ENCODE measurements at regions not wholly inside any gene's neighbourhood (a gene's known extent, or its start where the extent isn't known, plus 50 kb on each side); places are given as distances from the start of the nearest gene placed in this dataset.
"Not testable (repeated sequence)": the region's sequence is repeated elsewhere in the genome, so short reads cannot be mapped to it uniquely, and the experiment has no call there.

DNA sequence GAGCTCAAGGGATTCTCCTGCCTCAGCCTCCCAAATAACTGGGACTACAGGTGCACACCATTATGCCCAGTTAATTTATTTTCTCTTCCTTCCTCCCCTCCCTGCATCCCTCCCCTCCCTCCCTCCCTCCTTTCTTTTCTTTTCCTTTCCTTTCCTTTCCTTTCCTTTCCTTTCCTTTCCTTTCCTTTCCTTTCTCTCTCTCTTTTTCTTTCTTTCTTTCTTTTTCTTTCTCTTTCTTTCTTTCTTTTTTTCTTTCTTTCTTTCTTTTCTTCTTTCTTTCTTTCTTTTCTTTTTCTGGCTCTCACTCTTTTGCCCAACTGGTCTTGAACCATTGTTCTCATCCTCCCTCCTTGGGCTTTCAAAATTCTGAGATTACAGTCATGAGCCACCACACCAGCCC lies 873.0 kb upstream of the KLHL1 start:
- not testable (repeated sequence) for DNase-seq

DNA sequence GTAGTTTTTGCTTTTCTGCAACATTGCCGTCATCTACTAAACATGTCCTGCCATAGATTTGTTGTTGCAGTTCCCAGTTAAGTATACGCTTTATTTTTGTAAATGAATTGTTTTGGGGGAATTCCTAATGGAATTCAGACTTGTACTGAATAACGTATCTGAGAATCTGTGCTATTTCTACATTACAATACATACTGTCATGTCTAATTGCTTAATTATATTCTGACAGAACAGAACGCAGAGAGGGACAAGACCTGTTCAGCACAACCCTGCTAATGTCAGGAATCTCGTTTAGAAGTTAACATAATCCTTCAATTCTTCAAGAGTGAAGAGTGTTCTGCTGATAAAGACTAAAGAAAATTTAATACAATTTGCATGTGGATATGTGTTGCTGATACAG lies 861.1 kb upstream of the KLHL1 start:
- no peak for DNase-seq

DNA sequence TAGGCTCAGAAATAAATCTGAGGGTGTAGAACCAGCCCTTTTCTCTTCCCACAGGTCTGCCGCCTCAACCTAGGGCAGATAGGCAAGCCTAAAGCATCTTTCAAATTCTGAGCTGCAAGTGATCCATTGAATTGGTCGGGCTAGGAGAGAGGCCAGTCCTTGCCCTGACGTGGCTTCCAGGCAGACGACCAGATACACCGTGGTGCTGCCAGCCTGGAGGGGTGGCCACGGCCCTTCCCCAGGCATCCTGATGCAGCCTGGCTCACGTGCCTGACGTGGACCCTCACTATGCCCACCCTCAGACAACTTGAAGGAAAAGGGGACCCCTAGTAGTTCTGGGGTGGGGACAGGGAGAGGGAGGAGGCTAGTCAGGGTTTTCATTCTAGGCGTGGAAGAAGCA lies 859.3 kb upstream of the KLHL1 start:
- DNase-seq = no peak

DNA sequence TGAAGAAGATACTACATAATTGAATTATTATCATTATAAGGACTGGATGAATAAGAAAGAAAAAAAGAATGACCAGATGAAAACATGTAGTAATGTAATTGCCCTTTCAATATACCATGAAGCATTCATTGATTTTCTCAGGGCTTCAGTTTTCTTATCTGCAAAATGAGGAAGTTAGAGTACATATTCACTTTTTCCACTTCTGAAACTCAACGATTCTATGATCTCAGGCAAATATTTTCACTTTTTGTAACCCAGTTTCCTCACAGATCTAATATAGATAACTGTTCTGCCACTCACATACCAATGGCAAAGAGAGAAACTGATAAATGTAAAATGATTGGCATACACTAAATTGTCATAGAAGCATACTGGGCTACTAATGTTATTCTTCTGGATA lies 856.6 kb upstream of the KLHL1 start:
- no peak for DNase-seq

DNA sequence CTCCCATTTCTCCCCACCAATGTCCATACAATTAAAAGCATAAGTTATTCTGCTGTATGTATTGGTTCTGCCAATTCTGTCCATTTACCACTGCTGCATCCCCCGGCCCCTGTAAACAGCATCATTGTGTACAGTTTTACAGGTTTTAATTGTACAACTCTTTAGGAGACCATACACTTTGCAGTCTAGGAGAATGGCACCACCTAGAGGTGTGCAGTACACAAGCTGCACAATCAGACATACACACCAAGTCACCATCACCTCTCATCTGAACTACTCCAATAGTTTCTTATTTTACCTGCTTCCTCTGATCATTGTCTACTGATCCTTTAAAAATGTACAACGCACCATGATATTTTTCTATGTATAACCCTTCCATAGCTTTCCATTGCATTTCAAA lies 855.9 kb upstream of the KLHL1 start:
- DNase-seq = peak in 2 of 3 experiments; percentile 35 to 66

DNA sequence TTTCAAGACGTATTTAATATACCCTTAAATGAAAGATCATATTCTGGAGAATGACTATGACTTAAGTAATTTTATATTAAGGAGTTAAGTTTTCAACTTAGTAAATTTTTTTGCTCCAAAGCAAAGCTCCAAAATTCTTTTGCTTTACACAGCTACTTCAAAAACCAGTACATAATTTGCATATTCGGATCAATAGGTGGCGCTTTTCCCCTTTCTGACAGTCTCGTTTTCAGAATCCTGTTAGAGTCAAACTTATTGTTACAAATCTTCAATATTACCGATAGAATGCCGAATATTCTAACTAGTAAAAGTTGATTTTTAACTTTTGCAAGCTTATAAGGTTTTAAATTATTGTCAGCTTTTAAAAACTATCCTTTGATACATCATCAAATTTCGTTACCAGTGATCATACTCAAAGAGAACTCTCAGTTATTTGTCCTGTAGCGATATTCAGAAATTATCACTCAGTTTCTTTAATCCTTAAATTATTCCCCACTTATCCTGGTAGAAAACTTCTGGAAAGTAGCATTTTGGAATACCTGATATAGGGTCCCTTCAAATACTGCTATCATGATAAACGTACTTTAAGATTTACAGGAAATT lies 852.7 kb upstream of the KLHL1 start:
- peak; percentile 7 to 82 (median 25) for DNase-seq

DNA sequence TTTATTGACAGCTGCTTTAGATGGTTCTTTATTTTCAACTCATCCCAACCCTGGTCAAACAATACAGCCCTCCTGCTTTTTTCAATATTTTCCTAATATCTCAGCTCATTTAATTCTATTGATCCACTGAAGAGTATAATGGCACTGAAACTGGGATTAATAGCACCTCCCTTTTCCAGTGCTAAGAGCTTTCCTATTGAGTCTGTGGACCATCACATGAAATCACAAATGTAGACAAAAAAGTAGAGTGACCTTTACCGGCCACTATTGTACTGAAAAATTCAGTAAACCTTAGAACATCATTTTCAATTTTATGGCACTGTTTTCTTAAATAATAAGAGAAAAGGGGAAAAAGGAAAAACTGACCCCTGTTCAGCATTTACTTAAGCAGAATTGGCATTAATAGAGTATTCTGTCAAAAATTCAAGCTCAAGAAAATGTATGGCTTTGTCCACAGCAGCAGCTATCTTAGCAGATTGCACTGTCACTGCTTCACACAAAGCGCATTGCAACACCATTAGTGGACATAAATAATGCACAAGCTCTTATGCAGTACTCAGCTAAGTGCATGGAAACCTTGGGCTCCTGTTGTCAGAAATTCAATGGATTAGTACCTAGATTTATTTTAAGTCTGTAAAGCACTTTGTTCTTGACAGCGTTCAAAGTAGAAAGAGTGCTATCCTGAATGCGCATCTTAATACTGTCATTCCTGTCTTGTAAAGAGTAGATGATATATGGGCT lies 851.0 kb upstream of the KLHL1 start:
- DNase-seq = peak in 2 of 3 experiments; percentile 31 to 52

DNA sequence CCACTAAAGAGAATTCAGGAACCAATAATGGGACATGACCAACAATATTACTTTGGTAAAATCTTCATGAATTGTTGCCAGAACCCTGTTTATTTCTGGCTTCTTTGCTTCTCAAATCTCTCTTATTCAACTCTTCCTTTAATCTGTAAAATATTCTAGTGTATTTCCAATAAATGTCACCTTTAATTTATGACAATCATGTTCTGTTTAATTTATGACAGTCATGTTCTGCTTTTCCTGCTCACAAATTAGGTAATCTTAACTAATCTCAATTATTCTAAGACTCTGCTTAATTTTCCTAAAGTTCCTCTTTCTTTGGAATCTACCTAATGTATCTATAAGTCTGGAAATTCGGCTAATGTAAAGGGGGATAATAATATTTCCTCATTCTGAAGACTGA lies 847.6 kb upstream of the KLHL1 start:
- no peak for DNase-seq

DNA sequence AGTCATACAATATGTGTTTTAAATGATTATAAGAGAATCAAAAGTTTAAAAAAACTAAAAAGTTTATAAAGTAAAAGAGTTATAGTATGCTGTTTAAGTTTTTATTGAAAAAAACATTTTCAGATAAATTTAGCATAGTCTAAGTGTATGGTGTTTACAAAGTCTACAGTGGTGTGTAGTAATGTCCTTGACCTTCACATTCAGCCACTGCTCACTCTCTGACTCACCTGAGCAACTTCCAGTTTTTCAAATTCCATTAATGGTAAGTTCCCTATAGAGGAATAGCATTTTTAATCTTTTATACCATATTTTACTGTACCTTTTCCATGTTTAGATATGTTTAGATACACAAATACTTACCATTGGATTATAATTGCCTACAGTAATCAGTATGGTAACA lies 842.4 kb upstream of the KLHL1 start:
- DNase-seq = no peak

DNA sequence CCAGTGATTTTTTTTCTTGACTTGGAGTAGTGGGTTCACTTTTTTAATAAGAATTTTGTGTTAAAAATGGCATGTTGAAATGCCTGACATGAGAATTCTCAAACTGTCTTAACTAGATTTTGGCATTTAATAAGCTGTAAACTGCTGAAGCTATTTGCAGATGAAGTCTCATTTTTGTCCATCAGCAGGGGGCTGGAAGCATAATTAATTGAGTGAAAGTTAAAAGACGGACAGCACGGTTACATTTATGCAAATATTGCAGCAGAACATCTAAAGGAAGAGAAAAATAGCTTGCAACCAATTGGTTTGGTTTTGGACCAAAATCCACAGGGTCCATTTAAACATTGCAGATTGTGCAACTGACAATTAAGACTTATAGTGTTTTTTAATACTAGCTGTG lies 837.3 kb upstream of the KLHL1 start:
- peak in 1 of 3 experiments; percentile 46 for DNase-seq

DNA sequence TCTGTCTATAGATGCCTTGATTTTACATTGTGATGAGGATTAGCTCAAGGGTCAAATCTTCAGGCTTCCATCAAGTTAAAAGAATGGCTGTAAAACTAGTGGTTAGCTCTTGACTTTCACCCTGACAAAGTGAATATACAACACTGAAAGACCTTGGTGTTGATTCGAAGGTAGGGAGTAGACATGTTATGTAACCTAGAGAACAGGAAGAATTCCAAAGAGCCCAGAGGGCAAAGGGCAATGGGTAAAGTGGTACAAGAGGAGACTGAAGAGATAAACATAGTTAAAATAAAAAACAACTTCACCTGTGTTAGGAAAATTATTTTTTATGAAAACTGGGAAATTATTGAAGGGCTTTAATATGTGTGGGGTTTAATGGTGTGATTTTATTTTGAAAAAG lies 833.2 kb upstream of the KLHL1 start:
- no peak for DNase-seq

DNA sequence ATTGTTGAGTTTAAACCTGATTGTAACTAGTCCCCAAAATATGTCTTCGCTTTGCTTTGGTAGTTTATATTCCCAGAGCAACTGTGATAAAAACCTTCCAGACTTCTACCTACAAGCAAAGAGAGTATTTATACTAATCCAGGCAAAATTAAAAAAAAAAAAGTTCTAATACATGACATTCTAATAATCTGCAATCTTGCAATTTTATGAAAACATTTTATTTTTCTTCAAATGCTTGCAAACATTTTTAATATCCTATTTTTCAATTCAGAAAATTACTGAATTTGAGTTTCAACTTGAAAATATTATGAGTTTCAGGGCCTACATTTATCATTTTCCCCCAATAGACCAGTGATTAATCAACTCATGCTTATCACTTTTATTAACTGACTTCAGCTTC lies 830.2 kb upstream of the KLHL1 start:
- DNase-seq = no peak

DNA sequence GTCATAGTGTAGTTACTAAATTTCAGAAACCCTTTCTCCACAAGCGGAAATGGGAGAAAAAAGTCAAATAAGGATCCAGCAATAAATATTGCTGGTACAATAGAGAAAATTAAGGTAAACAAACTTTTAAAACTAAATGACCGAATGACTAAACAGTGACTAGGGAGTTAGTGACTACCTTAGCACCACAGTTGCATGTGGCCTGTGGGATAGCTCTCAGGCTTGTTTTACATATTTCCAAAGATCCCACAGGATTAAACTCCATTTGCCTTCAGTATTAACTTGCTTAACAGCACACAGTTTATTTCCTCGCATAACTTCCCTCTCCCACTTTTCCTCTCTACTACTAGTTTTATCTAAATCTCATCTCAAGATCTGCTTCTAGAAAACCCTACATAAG lies 824.3 kb upstream of the KLHL1 start:
- DNase-seq = no peak

DNA sequence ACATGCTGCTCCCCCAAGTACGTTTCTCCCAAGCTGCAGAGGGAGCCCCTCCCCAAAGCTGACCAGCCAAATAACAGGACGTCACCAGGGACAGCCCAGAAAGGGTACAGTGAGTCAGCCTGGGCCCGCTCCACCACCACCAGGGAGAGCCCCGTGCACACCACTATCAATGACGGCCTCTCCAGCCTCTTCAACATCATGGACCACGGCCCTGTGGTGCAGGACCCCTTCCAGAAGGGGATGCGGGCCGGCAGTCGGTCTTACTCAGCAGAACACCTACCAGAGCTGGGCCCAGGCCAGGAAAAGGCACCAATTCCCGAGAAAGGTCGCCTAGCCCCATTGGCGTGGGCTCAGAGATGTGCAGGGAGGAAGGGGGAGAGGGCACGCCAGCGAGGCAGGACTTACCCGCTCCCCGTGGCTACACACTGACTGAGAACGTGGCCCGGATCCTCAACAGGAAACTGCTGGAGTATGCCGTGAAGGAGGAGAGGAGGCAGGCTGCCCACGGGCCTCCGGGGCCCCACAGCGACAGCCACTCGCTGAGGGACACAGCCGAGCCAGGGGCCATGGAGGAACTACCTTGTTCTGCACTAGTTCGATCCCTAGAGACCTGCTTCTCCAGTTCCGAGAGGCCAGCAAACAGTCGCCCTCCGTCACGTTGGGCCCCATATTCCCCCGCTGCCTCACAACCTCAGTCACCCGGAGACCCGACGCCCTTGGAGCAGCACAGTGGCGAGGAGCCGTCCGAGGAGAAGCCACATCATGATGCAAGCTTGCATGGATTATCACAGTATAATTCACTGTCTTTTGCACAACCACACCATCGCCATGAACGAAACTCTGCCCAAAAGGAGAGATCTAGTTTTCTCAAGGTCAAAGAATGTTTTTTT lies 815.9 kb upstream of the KLHL1 start:
- DNase-seq = no peak

DNA sequence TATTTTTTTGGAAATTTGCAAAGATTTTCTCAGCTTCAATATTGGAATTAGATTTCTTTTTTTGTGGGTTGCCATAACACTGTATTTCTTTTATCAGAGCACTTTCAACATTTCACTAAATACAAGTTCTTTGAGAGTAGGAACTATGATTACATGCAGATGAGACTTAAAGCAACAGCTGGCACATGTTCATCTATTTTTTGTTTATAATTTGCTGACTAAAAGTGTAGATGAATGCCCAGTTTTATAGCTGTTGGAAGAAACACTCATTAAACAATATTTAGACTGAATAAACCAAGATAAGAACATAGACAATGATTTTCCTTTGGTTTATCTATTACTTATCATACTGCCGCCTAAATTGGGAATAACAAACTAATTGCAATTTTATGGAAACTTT lies 803.0 kb upstream of the KLHL1 start:
- no peak for DNase-seq

DNA sequence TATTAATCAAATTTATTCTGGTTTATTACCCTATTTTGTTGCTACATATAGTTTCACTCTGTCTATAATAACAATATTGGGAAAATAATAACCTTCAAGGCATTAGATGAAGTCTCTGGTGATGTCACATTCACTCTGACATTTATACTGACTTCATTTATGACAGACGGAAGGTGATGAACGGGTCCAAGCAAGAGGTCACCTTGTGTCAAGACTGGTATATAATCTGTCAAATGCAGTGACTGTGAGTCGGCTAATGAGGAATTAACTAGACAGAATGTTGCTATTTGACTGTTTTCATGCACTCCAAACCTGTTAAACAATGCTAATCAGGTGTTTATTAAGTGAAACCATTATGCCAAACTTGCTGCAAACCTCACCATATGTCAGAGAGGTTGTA lies 800.5 kb upstream of the KLHL1 start:
- DNase-seq = no peak

DNA sequence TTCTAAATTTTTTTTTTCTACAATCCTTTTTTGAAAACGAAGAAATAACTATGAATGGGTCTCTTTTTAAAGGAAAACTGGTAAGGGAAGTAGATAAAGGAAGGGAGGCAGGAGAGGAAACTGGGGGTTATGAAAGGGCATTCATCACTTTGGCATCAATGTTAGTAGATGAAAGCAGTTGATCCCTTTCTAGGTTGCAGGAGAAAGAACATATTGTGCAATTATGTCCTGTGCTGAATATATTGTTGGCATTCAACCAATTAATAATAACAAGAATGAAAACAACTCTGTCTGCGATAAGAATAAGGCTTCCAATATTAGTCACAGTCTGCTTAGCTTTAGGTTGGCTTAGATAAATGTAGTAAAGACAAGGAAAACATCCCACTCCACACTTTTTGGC lies 796.8 kb upstream of the KLHL1 start:
- DNase-seq = peak in 1 of 3 experiments; percentile 27

DNA sequence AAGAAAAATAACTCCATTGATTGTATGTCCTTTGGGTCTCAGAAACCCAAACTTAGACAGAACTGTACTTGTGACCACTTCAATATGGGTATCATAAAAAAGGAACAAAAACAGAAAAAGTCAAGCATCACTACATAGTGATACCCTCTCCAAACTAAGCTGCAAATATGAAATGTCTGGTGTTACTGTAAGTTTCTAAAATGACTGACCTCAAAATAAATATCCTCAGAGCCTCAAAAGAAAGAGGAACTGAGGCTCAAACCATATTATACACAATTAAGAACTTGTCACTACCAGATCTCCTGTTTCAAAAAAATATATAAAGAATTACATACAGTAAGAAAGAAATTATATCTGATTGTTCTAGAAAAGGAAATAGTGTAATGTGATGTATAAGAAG lies 787.9 kb upstream of the KLHL1 start:
- DNase-seq = no peak

DNA sequence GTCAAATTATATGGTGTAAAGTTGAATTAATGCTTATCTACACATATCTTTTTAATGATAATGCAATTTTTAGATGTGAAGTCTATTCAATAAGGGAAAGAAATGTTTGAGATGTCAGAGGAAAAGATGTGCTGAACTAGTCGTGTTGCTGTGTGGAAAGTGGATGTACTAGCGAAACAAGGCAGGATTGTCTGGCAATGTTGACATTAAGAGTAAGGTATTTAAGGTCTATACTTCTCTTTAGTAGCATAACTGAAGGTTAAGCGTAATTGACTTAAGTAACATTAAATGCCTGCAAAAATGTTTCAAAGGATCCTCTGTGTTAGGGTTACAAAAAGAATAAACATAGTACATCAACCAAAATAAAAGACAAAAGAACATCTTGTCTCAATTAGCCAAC lies 787.3 kb upstream of the KLHL1 start:
- no peak for DNase-seq

DNA sequence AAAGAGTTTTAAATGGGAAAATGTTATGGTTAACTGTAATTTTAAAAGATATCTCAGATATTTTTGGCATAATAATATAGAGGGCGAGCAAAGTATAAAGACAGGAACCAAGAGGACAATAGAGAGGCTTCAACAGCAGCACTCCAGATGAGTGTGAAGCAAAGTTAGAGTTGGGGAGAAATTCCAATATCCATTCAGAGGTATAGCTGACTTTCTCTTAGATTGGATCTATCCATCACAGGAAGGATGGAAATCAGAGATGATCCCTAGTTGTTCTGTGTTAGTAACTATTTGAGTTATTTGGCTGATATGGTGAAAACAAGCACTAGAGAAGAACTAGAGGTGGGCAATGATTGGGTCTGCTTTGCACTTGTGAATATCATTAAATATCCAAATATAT lies 786.0 kb upstream of the KLHL1 start:
- DNase-seq = no peak

DNA sequence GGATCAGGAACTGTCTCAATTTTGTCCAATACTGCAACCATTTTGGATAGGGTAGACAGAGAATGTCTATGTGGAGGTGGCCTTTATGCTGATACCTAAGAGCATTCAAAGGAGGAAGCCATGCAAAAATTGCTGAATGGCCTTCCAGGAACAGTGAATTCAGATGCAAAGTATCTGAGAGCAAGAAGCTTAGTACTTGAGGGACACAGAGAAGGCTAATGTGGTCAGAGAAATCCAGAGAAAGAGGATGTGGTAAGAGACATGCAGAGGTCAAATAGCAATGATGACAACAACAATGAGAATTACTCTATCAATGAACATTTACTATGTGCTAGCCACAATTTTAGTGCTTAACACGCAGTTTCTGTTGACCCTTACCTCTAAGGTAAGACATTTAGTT lies 785.6 kb upstream of the KLHL1 start:
- DNase-seq = no peak

DNA sequence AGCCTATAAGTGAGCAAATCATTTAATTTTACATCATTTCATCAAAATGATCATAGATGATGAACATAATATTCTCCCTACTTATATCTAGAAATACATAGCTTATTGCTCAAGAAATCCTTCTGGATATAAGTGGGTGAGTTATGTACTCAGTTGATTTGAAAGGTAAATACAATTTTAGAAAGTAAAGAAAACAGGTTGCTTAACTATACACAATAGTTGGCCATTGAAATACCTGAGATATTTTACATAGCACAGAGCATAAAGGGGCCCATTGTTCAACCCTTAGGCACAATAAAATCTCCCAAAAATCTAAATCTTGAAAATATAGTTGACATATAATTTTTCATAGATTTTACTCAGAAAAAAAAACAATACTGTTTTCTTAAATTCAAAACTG lies 782.0 kb upstream of the KLHL1 start:
- no peak for DNase-seq

DNA sequence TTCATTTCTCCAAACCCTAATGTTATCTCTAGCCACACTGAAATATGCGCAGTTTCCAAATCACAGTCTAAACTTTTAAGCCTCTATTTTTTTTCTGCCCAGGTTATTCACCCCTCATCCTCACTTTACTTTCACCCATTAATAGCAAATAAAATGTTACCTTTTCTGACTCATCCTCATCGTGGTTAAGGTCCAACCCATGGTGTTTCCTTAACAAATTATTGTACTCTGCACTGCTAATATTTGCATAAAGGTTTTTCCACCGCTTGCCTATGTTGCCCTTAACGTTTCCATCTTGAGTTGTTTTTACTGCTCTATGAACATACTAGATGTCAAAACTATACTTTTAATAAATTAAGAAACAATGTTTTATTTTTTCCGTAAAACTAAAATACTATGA lies 780.9 kb upstream of the KLHL1 start:
- no peak for DNase-seq

DNA sequence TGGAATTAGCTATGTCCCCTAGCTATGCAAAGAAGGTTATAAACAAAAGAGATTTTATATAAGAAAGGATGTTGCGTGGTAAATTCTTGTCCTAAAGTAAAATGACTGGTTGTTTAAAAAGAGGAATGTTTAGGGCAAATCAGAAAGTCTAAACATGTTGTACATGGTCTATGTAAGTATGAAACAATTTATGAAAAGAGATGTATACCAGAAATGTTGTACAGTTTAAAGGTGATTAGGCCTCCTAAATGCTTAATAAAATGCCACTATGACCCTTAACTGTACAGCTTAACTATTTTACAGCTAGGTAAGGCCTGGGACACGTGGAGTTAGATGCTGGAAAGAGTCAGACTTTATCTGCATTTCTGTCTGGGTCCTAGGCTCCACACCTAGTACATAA lies 775.9 kb upstream of the KLHL1 start:
- DNase-seq = no peak
